DOHH2 (cell line): ENCODE measurements at regions not wholly inside any gene's neighbourhood (a gene's known extent, or its start where the extent isn't known, plus 50 kb on each side); places are given as distances from the start of the nearest gene placed in this dataset.

ENCODE experiments used
- H3F3A ChIP-seq: fragments of 200-600 bp; sonication (generic), shearing (Covaris generic); 2 replicates; pipeline ENCODE4 v1.6.0; 2016; ENCODE audit warnings: antibody characterized with exemption, mild to moderate bottlenecking; ENCODE audit not compliant: control insufficient read depth, insufficient read depth
- H3K27ac ChIP-seq: fragments of 200-600 bp; sonication (generic); 2 replicates; pipeline ENCODE4 v1.5.1; 2014; ENCODE audit warnings: low read depth, mild to moderate bottlenecking, low read length, moderate library complexity
- H3K27me3 ChIP-seq: fragments of 200-600 bp; sonication (generic); 2 replicates; pipeline ENCODE4 v1.6.1; 2014; ENCODE audit warnings: mild to moderate bottlenecking, low read length, mixed read lengths; ENCODE audit not compliant: control insufficient read depth
- H3K36me3 ChIP-seq: fragments of 200-600 bp; sonication (generic); 2 replicates; pipeline ENCODE4 v1.6.1; 2014; ENCODE audit warnings: mild to moderate bottlenecking, low read length, moderate library complexity, mixed read lengths; ENCODE audit not compliant: control insufficient read depth
- H3K4me1 ChIP-seq: fragments of 200-600 bp; sonication (generic); 2 replicates; pipeline ENCODE4 v1.6.1; 2014; ENCODE audit warnings: mild to moderate bottlenecking, low read length, mixed read lengths; ENCODE audit not compliant: control insufficient read depth
- H3K4me2 ChIP-seq: fragments of 200-600 bp; sonication (generic); 2 replicates; pipeline ENCODE4 v1.6.0; 2014; ENCODE audit warnings: mild to moderate bottlenecking, low read length, moderate library complexity
- H3K4me3 ChIP-seq: fragments of 200-600 bp; sonication (generic); 2 replicates; pipeline ENCODE4 v1.5.1; 2014; ENCODE audit warnings: mild to moderate bottlenecking, low read length, mixed read lengths
- H3K79me2 ChIP-seq: fragments of 200-600 bp; sonication (generic); 2 replicates; pipeline ENCODE4 v1.6.1; 2014; ENCODE audit warnings: mild to moderate bottlenecking, low read length, mixed read lengths; ENCODE audit not compliant: control insufficient read depth
- H3K9me2 ChIP-seq: fragments of 200-600 bp; sonication (generic); replicated peaks from 2 replicates; pipeline ENCODE4 v1.6.1; 2014; ENCODE audit warnings: mild to moderate bottlenecking, low read length, mixed read lengths; ENCODE audit not compliant: control insufficient read depth
- H3K9me3 ChIP-seq: fragments of 200-600 bp; sonication (generic); 2 replicates; pipeline ENCODE4 v1.6.1; 2014; ENCODE audit warnings: antibody characterized with exemption, low read length, mixed read lengths; ENCODE audit not compliant: control insufficient read depth, insufficient read depth
- H4K20me1 ChIP-seq: fragments of 200-600 bp; sonication (generic); 2 replicates; pipeline ENCODE4 v1.6.0; 2014; ENCODE audit warnings: low read depth, mild to moderate bottlenecking, antibody characterized with exemption, low read length, moderate library complexity; ENCODE audit not compliant: control insufficient read depth, insufficient read depth
- EZH2phosphoT487 ChIP-seq: fragments of 200-600 bp; sonication (generic); IDR thresholded peaks from 2 replicates; pipeline ENCODE4 v1.6.1; 2017; ENCODE audit warnings: borderline replicate concordance, mild to moderate bottlenecking, antibody characterized with exemption, low read length, moderate library complexity, mixed read lengths
- TF ChIP-seq, protein P1 (sequence below): fragments of 200-600 bp; sonication (generic); IDR thresholded peaks from one replicate; pipeline ENCODE4 v1.5.1; 2014; ENCODE audit warnings: antibody characterized with exemption, mild to moderate bottlenecking, low read depth, low read length; ENCODE audit not compliant: poor library complexity, severe bottlenecking

DNA sequence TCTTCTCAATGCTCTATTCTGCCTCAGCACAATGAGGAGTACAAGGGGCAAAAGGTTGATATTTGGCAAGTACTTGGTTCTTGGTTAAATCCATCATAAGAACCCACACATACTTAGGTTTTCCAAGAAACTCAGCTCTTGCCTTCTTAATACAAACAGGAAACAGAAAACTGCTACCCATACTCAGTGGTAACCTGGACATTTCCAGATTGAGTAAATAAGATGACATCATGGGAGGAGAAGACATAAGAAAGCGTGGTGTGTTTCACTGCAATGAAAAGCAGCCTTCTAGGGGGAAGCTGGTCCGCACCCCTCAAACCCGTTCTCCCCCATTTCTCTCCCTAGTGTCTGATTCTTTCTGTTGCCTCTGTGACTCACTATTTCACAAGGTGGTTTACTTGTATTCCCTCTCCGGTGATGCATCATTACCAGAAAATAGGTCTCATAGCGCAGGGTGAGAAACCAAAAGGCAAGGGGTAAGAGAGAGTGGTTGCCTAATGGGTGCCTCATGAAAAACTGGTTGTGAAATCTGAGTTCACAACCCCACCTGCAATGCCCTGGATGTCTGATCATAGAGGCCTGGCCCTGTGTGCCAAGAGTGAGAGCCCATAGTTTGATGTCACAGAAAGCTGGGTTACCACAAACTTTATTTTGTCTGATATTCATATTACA, 326.5 kb upstream of the TBX3 start:
- no peaks in the 10 kb centered on the region for H3F3A ChIP-seq

DNA sequence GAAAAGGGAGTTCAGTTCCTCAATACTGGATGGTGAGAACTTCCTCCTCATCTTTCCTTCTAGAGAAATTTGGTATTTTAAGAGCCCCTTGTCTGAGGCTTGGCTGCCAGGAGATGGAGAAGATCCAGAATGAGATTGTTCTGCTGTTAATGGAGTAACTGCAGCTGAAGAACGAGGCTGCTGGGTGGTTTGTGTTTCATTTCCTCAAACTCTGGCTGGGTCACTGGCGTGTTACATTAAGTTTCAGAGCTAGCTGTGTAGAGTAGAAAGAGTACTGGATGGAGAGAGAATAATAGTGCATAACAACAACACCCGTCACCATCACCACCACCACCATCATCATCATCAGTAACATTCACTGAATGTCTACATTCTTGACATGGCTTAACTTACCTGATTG, 325.0 kb upstream of the TBX3 start:
- no peaks in the 10 kb centered on the region for H3K79me2 ChIP-seq
- TF ChIP-seq, protein P1, sequence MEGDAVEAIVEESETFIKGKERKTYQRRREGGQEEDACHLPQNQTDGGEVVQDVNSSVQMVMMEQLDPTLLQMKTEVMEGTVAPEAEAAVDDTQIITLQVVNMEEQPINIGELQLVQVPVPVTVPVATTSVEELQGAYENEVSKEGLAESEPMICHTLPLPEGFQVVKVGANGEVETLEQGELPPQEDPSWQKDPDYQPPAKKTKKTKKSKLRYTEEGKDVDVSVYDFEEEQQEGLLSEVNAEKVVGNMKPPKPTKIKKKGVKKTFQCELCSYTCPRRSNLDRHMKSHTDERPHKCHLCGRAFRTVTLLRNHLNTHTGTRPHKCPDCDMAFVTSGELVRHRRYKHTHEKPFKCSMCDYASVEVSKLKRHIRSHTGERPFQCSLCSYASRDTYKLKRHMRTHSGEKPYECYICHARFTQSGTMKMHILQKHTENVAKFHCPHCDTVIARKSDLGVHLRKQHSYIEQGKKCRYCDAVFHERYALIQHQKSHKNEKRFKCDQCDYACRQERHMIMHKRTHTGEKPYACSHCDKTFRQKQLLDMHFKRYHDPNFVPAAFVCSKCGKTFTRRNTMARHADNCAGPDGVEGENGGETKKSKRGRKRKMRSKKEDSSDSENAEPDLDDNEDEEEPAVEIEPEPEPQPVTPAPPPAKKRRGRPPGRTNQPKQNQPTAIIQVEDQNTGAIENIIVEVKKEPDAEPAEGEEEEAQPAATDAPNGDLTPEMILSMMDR: no peak
- no peak for TF ChIP-seq EZH2phosphoT487
- no peak overlapping the region for H3K4me2 ChIP-seq

More for the DNA sequence above, 326.5 kb upstream of the TBX3 start:
- H3K9me2 ChIP-seq: no peaks in the 10 kb centered on the region
- H3K4me2 ChIP-seq: no peak overlapping the region
- H4K20me1 ChIP-seq: no peaks in the 10 kb centered on the region
- H3K79me2 ChIP-seq: no peaks in the 10 kb centered on the region
- H3K27me3 ChIP-seq: no peaks in the 10 kb centered on the region
- no peak overlapping the region for H3K27ac ChIP-seq
- TF ChIP-seq EZH2phosphoT487: no peak
- TF ChIP-seq, protein P1: no peak
- no peaks in the 10 kb centered on the region for H3K36me3 ChIP-seq
- H3K4me3 ChIP-seq: no peak overlapping the region
- H3K9me3 ChIP-seq: no peaks in the 10 kb centered on the region
- H3K4me1 ChIP-seq: no peaks in the 10 kb centered on the region

DNA sequence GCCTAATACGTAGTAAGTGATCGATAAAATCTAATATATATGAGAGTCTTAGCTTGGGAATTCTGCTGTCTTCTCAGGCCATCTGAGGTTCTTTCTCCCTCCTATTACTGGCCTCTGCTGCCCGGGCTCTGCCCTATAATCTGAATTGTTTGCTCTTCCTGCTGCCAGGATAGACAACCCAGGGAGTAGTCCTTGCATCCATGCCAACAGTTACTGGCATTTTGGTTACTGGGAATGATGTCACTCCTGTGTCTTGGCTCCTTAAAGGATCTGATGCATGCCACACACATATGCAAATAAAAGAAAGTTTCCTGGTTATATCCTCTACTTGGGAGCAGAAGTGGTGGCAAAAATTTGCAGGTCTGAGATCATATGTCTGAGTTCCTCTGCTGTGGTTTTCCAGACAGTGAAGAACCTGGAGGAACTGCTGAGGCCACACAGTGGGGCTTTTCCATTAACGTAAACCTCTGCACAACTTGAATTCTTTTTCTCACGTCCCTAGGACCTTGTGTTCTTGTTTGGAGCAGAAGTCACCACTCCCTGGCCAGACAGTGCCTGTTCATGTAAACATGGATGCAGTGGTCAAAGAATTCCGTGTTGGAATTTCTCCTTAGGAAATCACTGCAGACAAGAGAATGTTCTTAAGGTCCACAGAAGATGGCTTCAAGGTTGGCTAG, 320.6 kb upstream of the TBX3 start:
- Histone ChIP-seq H3K4me1 (no peaks in the 10 kb centered on the region), H4K20me1 (no peaks in the 10 kb centered on the region), H3F3A (no peaks in the 10 kb centered on the region), H3K9me3 (no peaks in the 10 kb centered on the region), H3K27me3 (peaks cover under 1% of the 10 kb centered on the region), H3K79me2 (no peaks in the 10 kb centered on the region), H3K9me2 (no peaks in the 10 kb centered on the region), H3K4me3 (no peak overlapping the region), H3K4me2 (no peak overlapping the region), H3K27ac (no peak overlapping the region), H3K36me3 (no peaks in the 10 kb centered on the region)
- TF ChIP-seq, protein P1: no peak
- TF ChIP-seq EZH2phosphoT487: no peak

More for the DNA sequence above, 325.0 kb upstream of the TBX3 start:
- Histone ChIP-seq H3K4me1 (no peaks in the 10 kb centered on the region), H3K9me2 (no peaks in the 10 kb centered on the region), H3K9me3 (no peaks in the 10 kb centered on the region), H3K36me3 (no peaks in the 10 kb centered on the region), H3K27ac (no peak overlapping the region), H3K27me3 (no peaks in the 10 kb centered on the region), H3K4me3 (no peak overlapping the region), H4K20me1 (no peaks in the 10 kb centered on the region), H3F3A (no peaks in the 10 kb centered on the region)
